ENCODE measurements at regions not wholly inside any gene's neighbourhood (a gene's known extent, or its start where the extent isn't known, plus 50 kb on each side); places are given as distances from the start of the nearest gene placed in this dataset.

- no peak for TF ChIP-seq CTCF (conservative IDR thresholded peaks at IDR 0.05; ENCODE audit: low read depth, low read length)
- no peak for DNase-seq (ENCODE audit: low read depth)
- no peak overlapping the region for H3K4me3 ChIP-seq (ENCODE audit: low read depth, low read length)
Measured at GRCh38 chr2:235115521-235115920, 163.7 kb downstream of the SH3BP4 start.

- DNase-seq (ENCODE audit: low read depth), result peak; percentile 66
- peak; percentile 55 for TF ChIP-seq CTCF (conservative IDR thresholded peaks at IDR 0.05; ENCODE audit: low read depth, low read length)
Measured at GRCh38 chr2:235116885-235117492, 165.2 kb downstream of the SH3BP4 start.

GRCh38 chr2:235126768-235127167 lies 175.0 kb downstream of the SH3BP4 start:
- TF ChIP-seq CTCF (conservative IDR thresholded peaks at IDR 0.05; ENCODE audit: low read depth, low read length), result no peak
- peak; percentile 28 for DNase-seq (ENCODE audit: low read depth)
- H3K4me3 ChIP-seq (ENCODE audit: low read depth, low read length), result no peak overlapping the region

More at GRCh38 chr2:235116885-235117492, 165.2 kb downstream of the SH3BP4 start:
- H3K4me3 ChIP-seq (ENCODE audit: low read depth, low read length), result no peak overlapping the region

- H3K4me3 ChIP-seq (ENCODE audit: low read depth, low read length), result no peak overlapping the region
- peak; percentile 16 for DNase-seq (ENCODE audit: low read depth)
- TF ChIP-seq CTCF (conservative IDR thresholded peaks at IDR 0.05; ENCODE audit: low read depth, low read length), result no peak
Measured at GRCh38 chr2:235127931-235128330, 176.1 kb downstream of the SH3BP4 start.

- TF ChIP-seq CTCF (conservative IDR thresholded peaks at IDR 0.05; ENCODE audit: low read depth, low read length), result no peak
- DNase-seq (ENCODE audit: low read depth), result peak; percentile 10
- H3K4me3 ChIP-seq (ENCODE audit: low read depth, low read length), result no peak overlapping the region
Measured at GRCh38 chr2:235129850-235130249, 178.0 kb downstream of the SH3BP4 start.

- DNase-seq (ENCODE audit: low read depth), result no peak
- TF ChIP-seq CTCF (conservative IDR thresholded peaks at IDR 0.05; ENCODE audit: low read depth, low read length), result no peak
- no peak overlapping the region for H3K4me3 ChIP-seq (ENCODE audit: low read depth, low read length)
Measured at GRCh38 chr2:235131334-235132305, 179.8 kb downstream of the SH3BP4 start.

Data from choroid plexus epithelial cell (primary cell).